ENCODE measurements at regions not wholly inside any gene's neighbourhood (a gene's known extent, or its start where the extent isn't known, plus 50 kb on each side); places are given as distances from the start of the nearest gene placed in this dataset.

GRCh38 chr4:166460769-166461550, 587.9 kb downstream of the TLL1 start:
- DNase-seq (ENCODE audit: low read depth) = no peak
- TF ChIP-seq, protein P1, sequence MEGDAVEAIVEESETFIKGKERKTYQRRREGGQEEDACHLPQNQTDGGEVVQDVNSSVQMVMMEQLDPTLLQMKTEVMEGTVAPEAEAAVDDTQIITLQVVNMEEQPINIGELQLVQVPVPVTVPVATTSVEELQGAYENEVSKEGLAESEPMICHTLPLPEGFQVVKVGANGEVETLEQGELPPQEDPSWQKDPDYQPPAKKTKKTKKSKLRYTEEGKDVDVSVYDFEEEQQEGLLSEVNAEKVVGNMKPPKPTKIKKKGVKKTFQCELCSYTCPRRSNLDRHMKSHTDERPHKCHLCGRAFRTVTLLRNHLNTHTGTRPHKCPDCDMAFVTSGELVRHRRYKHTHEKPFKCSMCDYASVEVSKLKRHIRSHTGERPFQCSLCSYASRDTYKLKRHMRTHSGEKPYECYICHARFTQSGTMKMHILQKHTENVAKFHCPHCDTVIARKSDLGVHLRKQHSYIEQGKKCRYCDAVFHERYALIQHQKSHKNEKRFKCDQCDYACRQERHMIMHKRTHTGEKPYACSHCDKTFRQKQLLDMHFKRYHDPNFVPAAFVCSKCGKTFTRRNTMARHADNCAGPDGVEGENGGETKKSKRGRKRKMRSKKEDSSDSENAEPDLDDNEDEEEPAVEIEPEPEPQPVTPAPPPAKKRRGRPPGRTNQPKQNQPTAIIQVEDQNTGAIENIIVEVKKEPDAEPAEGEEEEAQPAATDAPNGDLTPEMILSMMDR (IDR thresholded peaks at IDR 0.05; ENCODE audit: control insufficient read depth, insufficient read depth, low read depth, low read length, missing control alignments) = no peak
- H3K4me3 ChIP-seq (ENCODE audit: control insufficient read depth, low read depth, low read length) = no peak overlapping the region

- no peak for DNase-seq (ENCODE audit: low read depth)
- no peak overlapping the region for H3K4me3 ChIP-seq (ENCODE audit: control insufficient read depth, low read depth, low read length)
- TF ChIP-seq, protein P1 (IDR thresholded peaks at IDR 0.05; ENCODE audit: control insufficient read depth, insufficient read depth, low read depth, low read length, missing control alignments) = no peak
Measured at GRCh38 chr4:166481055-166481454, 608.0 kb downstream of the TLL1 start.

DNA sequence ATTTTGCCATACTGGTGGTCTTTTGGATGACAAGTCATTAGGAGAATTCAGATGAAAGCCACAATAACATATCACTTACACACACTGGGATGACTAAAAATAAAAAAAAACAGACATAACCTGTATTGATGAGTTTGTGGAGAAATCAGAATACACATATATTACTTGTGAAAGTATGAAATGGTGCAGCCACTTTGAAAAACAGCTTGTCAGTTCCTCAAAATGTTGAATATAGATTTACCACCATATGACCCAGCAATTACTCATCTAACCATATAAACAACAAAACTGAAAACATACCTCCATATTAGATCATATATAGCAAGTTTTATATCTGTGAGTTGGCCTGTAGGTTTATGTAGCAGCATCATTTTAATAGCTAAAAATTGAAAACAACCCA, 608.7 kb downstream of the TLL1 start:
- H3K4me3 ChIP-seq (ENCODE audit: control insufficient read depth, low read depth, low read length) = no peak overlapping the region
- no peak for DNase-seq (ENCODE audit: low read depth)
- TF ChIP-seq, protein P1 (IDR thresholded peaks at IDR 0.05; ENCODE audit: control insufficient read depth, insufficient read depth, low read depth, low read length, missing control alignments) = no peak

DNA sequence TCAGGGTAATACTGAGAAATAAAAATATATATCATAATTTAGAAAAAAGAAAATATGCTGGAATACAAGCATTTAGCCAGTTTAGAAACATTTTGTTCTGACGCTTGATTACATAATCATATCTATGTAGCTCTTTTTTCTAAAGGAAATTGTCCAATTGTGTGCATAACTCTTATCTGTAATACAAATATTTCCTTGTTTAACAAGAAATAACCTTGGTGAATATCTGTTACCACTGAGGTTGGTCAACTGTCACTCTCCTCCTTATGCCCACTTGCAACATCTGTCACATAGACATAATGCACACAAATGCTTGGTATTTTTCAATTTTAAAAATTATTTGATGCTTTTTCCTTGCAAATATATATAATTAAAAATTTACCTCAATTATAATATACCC, 609.7 kb downstream of the TLL1 start:
- no peak for DNase-seq (ENCODE audit: low read depth)
- no peak overlapping the region for H3K4me3 ChIP-seq (ENCODE audit: control insufficient read depth, low read depth, low read length)
- TF ChIP-seq, protein P1 (IDR thresholded peaks at IDR 0.05; ENCODE audit: control insufficient read depth, insufficient read depth, low read depth, low read length, missing control alignments) = no peak

DNA sequence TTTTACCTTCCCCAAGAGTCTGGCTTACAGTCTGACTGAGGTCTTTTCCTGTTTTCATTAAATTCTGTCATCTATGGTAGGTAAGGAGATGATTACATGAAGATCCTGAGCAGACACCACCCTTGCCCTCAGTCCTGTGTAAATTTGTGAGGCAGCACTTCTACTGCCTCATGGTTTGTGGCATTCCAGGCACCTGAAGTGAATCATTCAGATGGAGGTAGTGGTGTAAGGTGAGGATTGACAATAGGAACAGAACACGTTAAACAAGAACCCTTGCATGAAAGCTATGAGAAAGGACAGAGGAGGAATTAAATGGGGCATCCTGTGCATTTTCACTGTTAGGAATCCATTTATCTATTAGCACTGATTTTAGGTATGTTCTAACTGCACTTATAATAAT, 618.6 kb downstream of the TLL1 start:
- no peak for DNase-seq (ENCODE audit: low read depth)
- TF ChIP-seq, protein P1 (IDR thresholded peaks at IDR 0.05; ENCODE audit: control insufficient read depth, insufficient read depth, low read depth, low read length, missing control alignments) = no peak
- H3K4me3 ChIP-seq (ENCODE audit: control insufficient read depth, low read depth, low read length) = no peak overlapping the region

DNA sequence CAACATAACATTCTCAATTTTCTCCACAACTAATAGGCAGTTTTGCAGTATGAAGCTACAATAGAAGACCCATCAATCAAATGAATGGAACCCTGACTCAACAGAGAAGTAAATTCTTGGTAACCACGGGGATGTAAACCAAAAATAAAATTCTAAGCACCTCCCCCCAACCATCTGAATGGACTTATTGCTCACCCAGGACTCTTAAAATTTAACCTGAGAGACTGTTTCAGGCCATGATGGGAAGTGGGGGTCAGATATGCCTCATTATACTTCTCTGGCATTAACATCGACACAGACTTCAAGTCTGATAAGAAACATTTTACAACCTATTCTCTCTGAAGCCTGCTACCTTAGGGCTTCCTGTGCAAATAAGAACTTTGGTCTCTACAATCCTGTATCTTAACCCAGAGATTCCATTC, 620.9 kb downstream of the TLL1 start:
- no peak for DNase-seq (ENCODE audit: low read depth)
- TF ChIP-seq, protein P1 (IDR thresholded peaks at IDR 0.05; ENCODE audit: control insufficient read depth, insufficient read depth, low read depth, low read length, missing control alignments) = no peak
- H3K4me3 ChIP-seq (ENCODE audit: control insufficient read depth, low read depth, low read length) = no peak overlapping the region
